Esophagus squamous epithelium (tissue), 4 donors: ENCODE measurements at regions not wholly inside any gene's neighbourhood (a gene's known extent, or its start where the extent isn't known, plus 50 kb on each side); places are given as distances from the start of the nearest gene placed in this dataset.

Experiments
- POLR2A ChIP-seq, 4 donors: fragments of 450-650 bp; IDR thresholded peaks; one replicate each; pipeline ENCODE4 v1.6.1; 2017; ENCODE audit warnings: antibody characterized with exemption in 4 of 4, mild to moderate bottlenecking in 4 of 4, moderate library complexity in 3 of 4
- TF ChIP-seq, protein P1 (sequence below), 6 experiments: fragments of 450-650 bp in 4 of 6; fragments of 200-600 bp in 2 of 6; sonication (generic) in 2 of 6; IDR thresholded peaks; one replicate each; pipeline ENCODE4 v1.5.1; 2016 to 2019; ENCODE audit warnings: antibody characterized with exemption in 6 of 6, mild to moderate bottlenecking in 4 of 6, moderate library complexity in 4 of 6

DNA sequence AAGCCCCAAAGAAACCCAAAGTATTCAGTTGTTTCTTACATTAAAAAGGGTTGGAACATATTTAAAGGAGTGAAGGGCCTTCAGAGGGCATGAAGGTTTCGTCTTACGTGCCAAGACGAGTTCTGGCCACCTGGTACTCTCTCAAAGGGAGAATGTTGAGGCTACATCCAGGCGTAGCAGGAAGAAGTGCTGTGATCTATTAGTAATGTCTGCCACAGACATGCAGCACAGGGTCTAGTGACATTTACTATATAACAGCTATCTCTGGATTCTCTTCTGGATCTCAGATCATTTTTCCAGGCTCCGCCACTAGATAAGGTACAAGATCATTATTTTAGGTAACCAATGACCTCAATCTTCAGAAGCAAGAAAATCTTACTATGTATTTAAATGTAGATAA is 76.5 kb upstream of the ARID5B start:
- TF ChIP-seq POLR2A (IDR thresholded peaks at IDR 0.05), result no peak
- TF ChIP-seq, protein P1, sequence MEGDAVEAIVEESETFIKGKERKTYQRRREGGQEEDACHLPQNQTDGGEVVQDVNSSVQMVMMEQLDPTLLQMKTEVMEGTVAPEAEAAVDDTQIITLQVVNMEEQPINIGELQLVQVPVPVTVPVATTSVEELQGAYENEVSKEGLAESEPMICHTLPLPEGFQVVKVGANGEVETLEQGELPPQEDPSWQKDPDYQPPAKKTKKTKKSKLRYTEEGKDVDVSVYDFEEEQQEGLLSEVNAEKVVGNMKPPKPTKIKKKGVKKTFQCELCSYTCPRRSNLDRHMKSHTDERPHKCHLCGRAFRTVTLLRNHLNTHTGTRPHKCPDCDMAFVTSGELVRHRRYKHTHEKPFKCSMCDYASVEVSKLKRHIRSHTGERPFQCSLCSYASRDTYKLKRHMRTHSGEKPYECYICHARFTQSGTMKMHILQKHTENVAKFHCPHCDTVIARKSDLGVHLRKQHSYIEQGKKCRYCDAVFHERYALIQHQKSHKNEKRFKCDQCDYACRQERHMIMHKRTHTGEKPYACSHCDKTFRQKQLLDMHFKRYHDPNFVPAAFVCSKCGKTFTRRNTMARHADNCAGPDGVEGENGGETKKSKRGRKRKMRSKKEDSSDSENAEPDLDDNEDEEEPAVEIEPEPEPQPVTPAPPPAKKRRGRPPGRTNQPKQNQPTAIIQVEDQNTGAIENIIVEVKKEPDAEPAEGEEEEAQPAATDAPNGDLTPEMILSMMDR (IDR thresholded peaks at IDR 0.05), result no peak
